ENCODE measurements at regions not wholly inside any gene's neighbourhood (a gene's known extent, or its start where the extent isn't known, plus 50 kb on each side); places are given as distances from the start of the nearest gene placed in this dataset.

- no peak for TF ChIP-seq CTCF (IDR thresholded peaks at IDR 0.05; ENCODE audit: low read depth, low read length)
- no peak for TF ChIP-seq POLR2A (IDR thresholded peaks at IDR 0.05; ENCODE audit: extremely low read depth, insufficient read length)
- TF ChIP-seq MAX (IDR thresholded peaks at IDR 0.05; ENCODE audit: low read depth, low read length), result no peak
Measured at GRCh38 chr2:234853729-234854128, 98.1 kb upstream of the SH3BP4 start.
